ENCODE measurements at regions not wholly inside any gene's neighbourhood (a gene's known extent, or its start where the extent isn't known, plus 50 kb on each side); places are given as distances from the start of the nearest gene placed in this dataset.

- no peak for ATAC-seq
- intact Hi-C loops (cut with DNase I) = no loop called here
- DNase-seq (ENCODE audit: low spot score) = no peak
Observed at GRCh38 chr12:65642061-65642661, 182.1 kb upstream of the HMGA2 start.

GRCh38 chr12:65643171-65643570, 181.1 kb upstream of the HMGA2 start:
- intact Hi-C loops (cut with DNase I) = no loop called here
- ATAC-seq (no peak), DNase-seq (ENCODE audit: low spot score) (no peak)

GRCh38 chr12:65643595-65644386, 180.5 kb upstream of the HMGA2 start:
- intact Hi-C loops (cut with DNase I) = no loop called here
- no peak for ATAC-seq

GRCh38 chr12:65646127-65646643, 178.1 kb upstream of the HMGA2 start:
- no peak for DNase-seq (ENCODE audit: low spot score)

More at GRCh38 chr12:65643595-65644386, 180.5 kb upstream of the HMGA2 start:
- no peak for DNase-seq (ENCODE audit: low spot score)

GRCh38 chr12:65647074-65647473, 177.2 kb upstream of the HMGA2 start:
- ATAC-seq (no peak), DNase-seq (ENCODE audit: low spot score) (no peak)
- intact Hi-C loops (cut with DNase I) = no loop called here

More at GRCh38 chr12:65646127-65646643, 178.1 kb upstream of the HMGA2 start:
- intact Hi-C loops (cut with DNase I) = no loop called here
- no peak for ATAC-seq

- DNase-seq (ENCODE audit: low spot score) = no peak
- ATAC-seq = no peak
- intact Hi-C loops (cut with DNase I) = no loop called here
Observed at GRCh38 chr12:65648461-65648860, 175.8 kb upstream of the HMGA2 start.

GRCh38 chr12:65649126-65649525, 175.2 kb upstream of the HMGA2 start:
- no peak for DNase-seq (ENCODE audit: low spot score)
- intact Hi-C loops (cut with DNase I) = no loop called here
- ATAC-seq = peak; percentile 30

GRCh38 chr12:65651060-65651459, 173.2 kb upstream of the HMGA2 start:
- intact Hi-C loops (cut with DNase I) = no loop called here
- ATAC-seq (no peak), DNase-seq (ENCODE audit: low spot score) (no peak)

GRCh38 chr12:65653321-65653720, 171.0 kb upstream of the HMGA2 start:
- no peak for ATAC-seq
- DNase-seq (ENCODE audit: low spot score) = no peak
- intact Hi-C loops (cut with DNase I) = no loop called here

GRCh38 chr12:65653946-65654629, 170.2 kb upstream of the HMGA2 start:
- intact Hi-C loops (cut with DNase I) = no loop called here
- DNase-seq (ENCODE audit: low spot score) = no peak
- no peak for ATAC-seq

- DNase-seq (ENCODE audit: low spot score) (no peak), ATAC-seq (no peak)
- intact Hi-C loops (cut with DNase I) = no loop called here
Observed at GRCh38 chr12:65655074-65655493, 169.2 kb upstream of the HMGA2 start.

- DNase-seq (ENCODE audit: low spot score) (no peak), ATAC-seq (no peak)
- intact Hi-C loops (cut with DNase I) = no loop called here
Observed at GRCh38 chr12:65656156-65656882, 168.0 kb upstream of the HMGA2 start.

GRCh38 chr12:65656891-65657351, 167.4 kb upstream of the HMGA2 start:
- ATAC-seq (no peak), DNase-seq (ENCODE audit: low spot score) (no peak)
- intact Hi-C loops (cut with DNase I) = no loop called here

GRCh38 chr12:65657635-65658034, 166.6 kb upstream of the HMGA2 start:
- ATAC-seq = no peak
- DNase-seq (ENCODE audit: low spot score) = no peak
- intact Hi-C loops (cut with DNase I) = no loop called here

GRCh38 chr12:65658360-65658759, 165.9 kb upstream of the HMGA2 start:
- intact Hi-C loops (cut with DNase I) = no loop called here
- DNase-seq (ENCODE audit: low spot score) (no peak), ATAC-seq (no peak)

- ATAC-seq (no peak), DNase-seq (ENCODE audit: low spot score) (no peak)
- intact Hi-C loops (cut with DNase I) = no loop called here
Observed at GRCh38 chr12:65659681-65660080, 164.6 kb upstream of the HMGA2 start.

GRCh38 chr12:65660096-65660495, 164.2 kb upstream of the HMGA2 start:
- intact Hi-C loops (cut with DNase I) = no loop called here
- no peak for ATAC-seq
- DNase-seq (ENCODE audit: low spot score) = no peak

GRCh38 chr12:65660836-65661235, 163.4 kb upstream of the HMGA2 start:
- no peak for DNase-seq (ENCODE audit: low spot score)
- intact Hi-C loops (cut with DNase I) = no loop called here
- ATAC-seq = no peak

- intact Hi-C loops (cut with DNase I) = no loop called here
- no peak for ATAC-seq
- DNase-seq (ENCODE audit: low spot score) = no peak
Observed at GRCh38 chr12:65662590-65662989, 161.7 kb upstream of the HMGA2 start.

Measured in sciatic nerve (tissue), 2 donors.